ENCODE measurements at regions not wholly inside any gene's neighbourhood (a gene's known extent, or its start where the extent isn't known, plus 50 kb on each side); places are given as distances from the start of the nearest gene placed in this dataset.
A peak's percentile ranks its signal among the peaks of the same experiment; 100 is the strongest.
"Not testable (repeated sequence)": the region's sequence is repeated elsewhere in the genome, so short reads cannot be mapped to it uniquely, and the experiment has no call there.

- no peak for DNase-seq (ENCODE audit: low spot score)
Measured at GRCh38 chr14:57150449-57150848, 118.3 kb downstream of the EXOC5 start.

DNA sequence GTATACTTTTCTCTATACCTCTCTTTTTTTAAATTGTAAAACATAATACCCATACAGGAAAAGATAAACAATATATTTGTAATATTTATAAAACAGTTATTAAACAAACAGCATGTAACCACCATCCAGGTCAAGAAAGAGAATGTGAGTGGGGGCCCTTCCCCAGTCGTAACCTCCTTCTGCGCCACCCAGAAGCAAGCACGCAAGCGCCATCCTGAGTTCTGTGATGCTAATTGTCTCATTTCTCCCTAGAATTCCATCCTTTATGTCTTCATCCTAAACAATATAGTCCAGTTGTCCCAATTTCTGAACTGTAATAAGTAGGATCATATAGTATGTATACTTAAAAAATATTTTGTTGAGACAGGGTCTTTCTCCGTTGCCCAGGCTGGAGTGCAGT is 129.5 kb downstream of the EXOC5 start:
- no peak for DNase-seq (ENCODE audit: low spot score)

GRCh38 chr14:57136669-57137328 is 131.9 kb downstream of the EXOC5 start:
- no peak for DNase-seq (ENCODE audit: low spot score)

DNA sequence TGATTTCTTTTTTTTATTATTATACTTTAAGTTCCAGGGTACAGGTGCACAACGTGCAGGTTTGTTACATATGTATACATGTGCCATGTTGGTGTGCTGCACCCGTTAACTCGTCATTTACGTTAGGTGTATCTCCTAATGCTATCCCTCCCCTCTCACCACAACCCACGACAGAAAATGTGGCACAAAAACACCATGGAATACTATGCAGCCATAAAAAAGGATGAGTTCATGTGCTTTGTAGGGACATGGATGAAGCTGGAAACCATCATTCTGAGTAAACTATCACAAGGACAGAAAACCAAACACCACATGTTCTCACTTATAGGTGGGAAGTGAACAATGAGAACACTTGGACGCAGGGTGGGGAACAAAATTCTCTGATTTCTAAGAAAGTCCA is 140.9 kb downstream of the EXOC5 start:
- DNase-seq (ENCODE audit: low spot score), result not testable (repeated sequence)

- DNase-seq (ENCODE audit: low spot score), result no peak
Measured at GRCh38 chr14:57122129-57122528, 146.6 kb downstream of the EXOC5 start.

DNA sequence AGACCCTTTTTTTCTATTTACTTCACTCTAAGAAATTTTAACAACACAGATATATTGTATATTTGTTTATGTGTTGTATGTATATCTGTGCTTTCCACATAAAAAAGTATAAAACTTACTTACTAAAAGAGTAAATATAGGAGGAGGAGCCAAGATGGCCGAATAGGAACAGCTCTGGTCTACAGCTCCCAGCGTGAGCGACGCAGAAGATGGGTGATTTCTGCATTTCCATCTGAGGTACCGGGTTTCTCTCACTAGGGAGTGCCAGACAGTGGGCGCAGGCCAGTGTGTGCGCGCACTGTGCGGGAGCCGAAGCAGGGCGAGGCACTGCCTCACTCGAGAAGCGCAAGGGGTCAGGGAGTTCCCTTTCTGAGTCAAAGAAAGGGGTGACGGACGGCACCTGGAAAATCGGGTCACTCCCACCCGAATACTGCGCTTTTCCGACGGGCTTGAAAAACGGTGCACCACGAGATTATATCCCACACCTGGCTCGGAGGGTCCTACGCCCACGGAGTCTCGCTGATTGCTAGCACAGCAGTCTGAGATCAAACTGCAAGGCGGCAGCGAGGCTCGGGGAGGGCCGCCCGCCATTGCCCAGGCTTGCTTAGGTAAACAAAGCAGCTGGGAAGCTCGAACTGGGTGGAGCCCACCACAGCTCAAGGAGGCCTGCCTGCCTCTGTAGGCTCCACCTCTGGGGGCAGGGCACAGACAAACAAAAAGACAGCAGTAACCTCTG is 156.5 kb downstream of the EXOC5 start:
- DNase-seq (ENCODE audit: low spot score), result not testable (repeated sequence)

DNA sequence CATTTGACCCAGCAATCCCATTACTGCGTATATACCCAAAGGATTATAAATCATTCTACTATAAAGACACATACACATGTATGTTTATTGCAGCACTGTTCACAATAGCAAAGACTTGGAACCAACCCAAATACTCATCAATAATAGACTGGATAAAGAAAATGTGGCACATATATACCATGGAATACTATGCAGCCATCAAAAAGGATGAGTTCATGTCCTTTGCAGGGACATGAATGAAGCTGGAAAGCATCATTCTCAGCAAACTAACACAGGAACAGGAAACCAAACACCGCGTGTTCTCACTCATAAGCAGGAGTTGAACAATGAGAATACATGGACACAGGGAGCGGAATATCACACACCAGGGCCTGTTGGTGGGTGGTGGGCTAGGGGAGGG is 158.3 kb downstream of the EXOC5 start:
- not testable (repeated sequence) for DNase-seq (ENCODE audit: low spot score)

GRCh38 chr14:57091030-57091608 is 177.6 kb downstream of the EXOC5 start:
- no peak for DNase-seq (ENCODE audit: low spot score)

GRCh38 chr14:57089901-57090300 is 178.8 kb downstream of the EXOC5 start:
- DNase-seq (ENCODE audit: low spot score), result no peak

DNA sequence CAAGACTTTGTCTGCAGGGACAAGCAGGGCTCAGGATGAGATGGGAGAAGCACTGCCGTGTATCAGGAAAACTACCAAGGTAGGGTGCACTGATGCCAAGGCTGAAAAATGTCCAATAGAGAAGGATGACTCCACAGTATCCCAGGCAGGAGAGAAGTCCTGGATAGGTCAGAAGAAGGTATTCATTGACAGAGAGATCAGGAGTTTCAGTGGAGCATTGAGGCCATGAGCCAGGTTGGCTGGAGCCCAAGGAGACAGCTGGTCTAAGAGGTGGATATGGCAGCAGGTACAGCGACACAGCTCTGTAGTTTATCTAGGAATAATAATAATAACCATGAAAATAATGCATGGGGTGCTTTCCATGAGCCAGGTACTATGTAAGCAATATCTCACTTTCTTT is 180.9 kb downstream of the EXOC5 start:
- DNase-seq (ENCODE audit: low spot score), result no peak

GRCh38 chr14:57086271-57087162 is 182.2 kb downstream of the EXOC5 start:
- DNase-seq (ENCODE audit: low spot score), result no peak

- no peak for DNase-seq (ENCODE audit: low spot score)
Measured at GRCh38 chr14:57085801-57086200, 182.9 kb downstream of the EXOC5 start.

- no peak for DNase-seq (ENCODE audit: low spot score)
Measured at GRCh38 chr14:57085043-57085442, 183.7 kb downstream of the EXOC5 start.

DNA sequence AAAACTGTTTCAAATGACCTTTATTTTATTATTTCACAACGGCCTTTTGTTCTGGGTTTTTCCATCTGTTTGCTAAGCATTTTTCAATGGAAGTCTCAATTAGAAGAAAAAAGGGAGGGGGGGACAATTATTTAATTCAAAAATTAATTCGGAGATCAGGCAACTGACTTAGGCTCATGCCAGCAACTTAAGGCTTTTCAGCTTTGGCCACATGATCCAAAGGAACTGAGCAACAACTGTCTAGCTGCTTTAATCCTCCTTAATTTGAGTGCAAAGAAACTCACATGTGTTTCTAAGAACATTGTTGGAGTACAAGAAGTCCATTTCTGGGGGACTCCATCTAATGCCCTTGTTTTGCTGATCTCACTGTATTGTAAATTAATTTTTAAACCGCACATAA is 188.0 kb downstream of the EXOC5 start:
- no peak for DNase-seq (ENCODE audit: low spot score)

GRCh38 chr14:57078054-57078453 is 190.7 kb downstream of the EXOC5 start:
- no peak for DNase-seq (ENCODE audit: low spot score)

GRCh38 chr14:57073986-57074385 is 194.7 kb downstream of the EXOC5 start:
- DNase-seq (ENCODE audit: low spot score), result no peak

- no peak for DNase-seq (ENCODE audit: low spot score)
Measured at GRCh38 chr14:57071639-57072038, 197.1 kb downstream of the EXOC5 start.

DNA sequence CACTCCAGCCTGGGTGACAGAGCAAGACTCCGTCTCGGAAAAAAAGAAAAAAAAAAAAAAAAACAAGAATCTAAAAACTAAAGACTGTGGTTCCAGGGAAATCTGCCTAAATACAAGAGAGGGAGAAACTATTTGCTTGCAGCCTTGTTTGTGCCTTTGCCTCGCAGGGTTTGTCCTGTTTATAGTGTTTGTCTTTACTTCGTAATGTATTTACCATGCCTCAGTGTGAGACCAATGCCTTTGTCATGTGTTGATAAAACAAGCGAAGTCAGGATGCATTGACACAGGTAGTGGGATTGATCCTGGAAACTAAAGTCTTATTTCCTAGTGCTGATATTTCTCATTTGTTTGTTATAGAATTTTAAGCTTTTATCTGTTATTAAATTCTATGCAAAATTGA is 199.0 kb downstream of the EXOC5 start:
- DNase-seq (ENCODE audit: low spot score), result no peak

GRCh38 chr14:57068511-57068910 is 200.2 kb downstream of the EXOC5 start:
- DNase-seq (ENCODE audit: low spot score), result no peak

- DNase-seq (ENCODE audit: low spot score), result peak; percentile 9
Measured at GRCh38 chr14:57066887-57067513, 201.7 kb downstream of the EXOC5 start.

DNA sequence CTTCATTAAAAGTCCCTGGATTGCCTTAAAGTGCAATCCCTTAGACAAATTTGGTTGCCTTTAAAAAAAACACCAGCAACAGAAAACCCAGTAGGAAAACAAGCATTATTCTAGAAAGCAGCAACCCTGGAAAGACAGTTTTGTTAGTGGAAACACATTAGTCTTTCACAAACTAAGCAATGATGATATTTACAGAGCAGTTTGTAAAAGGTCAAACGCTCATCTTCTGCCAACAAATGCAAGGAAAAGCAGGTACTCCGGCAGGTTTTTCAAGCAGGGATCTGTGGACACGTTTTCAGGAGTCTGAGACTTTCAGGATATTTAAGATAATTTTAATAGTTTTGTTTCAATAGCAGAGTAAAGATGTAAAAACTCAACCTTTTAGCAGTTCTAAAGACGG is 202.2 kb downstream of the EXOC5 start:
- no peak for DNase-seq (ENCODE audit: low spot score)
